HG02678 (cell line): ENCODE measurements at regions not wholly inside any gene's neighbourhood (a gene's known extent, or its start where the extent isn't known, plus 50 kb on each side); places are given as distances from the start of the nearest gene placed in this dataset.

Experiments
- ATAC-seq: cut with Tn5 transposase; IDR thresholded peaks from one replicate; pipeline ENCODE4 v1.9.1; 2021; ENCODE audit warnings: mild to moderate bottlenecking, moderate library complexity; ENCODE audit not compliant: unreplicated experiment

GRCh38 chr2:105943977-105944376 lies 199.3 kb downstream of the NCK2 start:
- ATAC-seq, result no peak
